GM21825 (cell line): ENCODE measurements at regions not wholly inside any gene's neighbourhood (a gene's known extent, or its start where the extent isn't known, plus 50 kb on each side); places are given as distances from the start of the nearest gene placed in this dataset.

Experiments used
- ATAC-seq: cut with Tn5 transposase; IDR thresholded peaks from one replicate; pipeline ENCODE4 v1.9.1; 2021; ENCODE audit warnings: mild to moderate bottlenecking, moderate library complexity; ENCODE audit not compliant: unreplicated experiment

DNA sequence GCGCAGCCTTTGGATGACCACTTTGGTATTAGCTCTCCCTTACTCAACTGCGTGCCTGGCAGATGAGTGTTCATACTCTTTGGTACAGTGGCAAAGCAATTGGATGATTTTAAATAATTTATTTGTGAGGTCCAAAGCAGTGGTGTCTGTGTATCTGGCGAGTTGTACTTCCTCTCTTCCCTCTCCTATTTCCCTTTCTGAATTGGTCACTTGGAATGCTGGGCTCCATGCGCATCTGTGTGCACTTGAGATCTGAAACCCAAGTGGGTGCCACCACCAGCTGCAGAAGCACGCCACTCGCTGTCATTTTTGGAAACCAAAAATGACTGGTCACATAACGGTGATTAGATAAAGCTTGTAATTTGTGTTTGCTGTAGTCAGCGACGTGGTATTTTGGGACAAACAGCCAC lies 386.0 kb upstream of the KLF4 start:
- peak; percentile 49 for ATAC-seq

- ATAC-seq, result peak; percentile 73
Measured at GRCh38 chr9:107874591-107875369, 385.2 kb upstream of the KLF4 start.

- ATAC-seq, result peak; percentile 36
Measured at GRCh38 chr9:107874137-107874536, 384.6 kb upstream of the KLF4 start.

DNA sequence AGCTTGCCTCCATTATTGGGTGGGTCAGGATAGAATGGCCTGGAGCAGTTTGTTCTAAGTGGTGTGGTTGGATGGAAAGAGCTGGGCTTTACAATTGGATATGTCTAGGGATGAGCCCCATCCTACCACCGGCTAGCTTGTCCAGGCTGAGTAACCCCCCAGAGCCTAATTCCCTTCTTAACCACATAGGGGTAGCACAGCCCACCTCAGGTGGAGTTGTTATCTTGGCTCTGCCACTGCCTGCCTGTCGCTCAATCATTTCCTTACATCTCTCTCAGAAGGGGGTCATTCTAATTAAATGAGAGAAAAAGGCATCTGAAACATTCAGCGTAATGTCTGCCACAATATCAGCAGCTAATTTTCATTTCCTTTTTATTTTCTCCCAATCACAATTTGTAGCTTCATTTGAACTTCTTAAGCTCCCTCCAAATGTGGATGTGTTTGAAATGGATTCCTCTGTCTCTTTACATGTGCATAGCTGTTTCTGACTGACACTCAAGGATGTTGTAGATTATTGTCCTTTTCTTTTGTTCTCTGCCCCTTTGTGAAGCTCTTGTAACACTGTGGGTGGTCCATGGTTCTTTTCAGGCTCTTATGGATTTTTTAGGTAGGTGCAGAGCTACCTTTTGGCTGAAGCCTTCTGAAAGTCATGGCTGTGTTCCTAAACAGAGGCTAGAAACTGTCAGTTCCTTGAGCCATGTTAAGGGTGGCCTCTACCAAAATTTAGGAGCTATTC lies 383.1 kb upstream of the KLF4 start:
- ATAC-seq, result no peak

- ATAC-seq, result no peak
Measured at GRCh38 chr9:107870927-107871680, 381.5 kb upstream of the KLF4 start.

DNA sequence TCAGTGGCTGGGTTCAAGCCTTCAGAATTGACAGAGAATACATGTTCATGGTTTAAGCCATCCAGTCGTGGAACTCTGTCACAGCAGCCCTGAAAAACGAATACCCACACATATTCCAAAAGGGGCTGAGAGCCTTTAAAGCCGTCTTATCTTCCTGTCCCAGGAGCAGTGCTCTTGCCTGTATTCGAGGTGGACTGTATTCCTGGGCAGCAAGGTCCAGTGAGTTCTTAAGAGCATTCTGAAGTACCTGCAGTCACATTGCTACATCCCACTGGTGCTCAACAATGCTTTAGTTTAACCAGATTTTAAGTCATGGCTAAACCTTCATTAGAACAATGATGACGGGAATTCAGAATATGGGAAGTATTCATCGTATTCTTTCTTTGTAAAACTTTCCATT lies 380.7 kb upstream of the KLF4 start:
- no peak for ATAC-seq

GRCh38 chr9:107869111-107869510 lies 379.5 kb upstream of the KLF4 start:
- ATAC-seq, result no peak

DNA sequence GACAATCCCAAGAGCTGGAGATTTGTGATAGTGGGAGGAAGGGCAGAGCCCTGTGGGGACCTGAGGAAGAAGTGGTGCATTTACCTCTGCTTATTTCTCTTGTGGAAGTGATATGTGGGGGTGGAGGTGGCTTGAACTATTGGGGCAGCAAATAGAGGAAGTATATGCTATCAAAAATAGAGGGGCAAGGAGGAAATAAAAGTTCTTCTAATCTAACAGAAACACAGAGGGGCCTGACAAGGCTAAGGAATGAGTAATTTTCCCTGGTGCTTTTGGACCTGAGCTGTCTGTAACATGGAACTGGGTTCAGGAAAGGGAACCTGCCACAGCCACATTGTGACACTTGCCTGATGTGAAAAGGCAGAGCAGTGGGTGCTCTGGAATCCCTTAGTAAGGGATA lies 378.6 kb upstream of the KLF4 start:
- ATAC-seq, result no peak

DNA sequence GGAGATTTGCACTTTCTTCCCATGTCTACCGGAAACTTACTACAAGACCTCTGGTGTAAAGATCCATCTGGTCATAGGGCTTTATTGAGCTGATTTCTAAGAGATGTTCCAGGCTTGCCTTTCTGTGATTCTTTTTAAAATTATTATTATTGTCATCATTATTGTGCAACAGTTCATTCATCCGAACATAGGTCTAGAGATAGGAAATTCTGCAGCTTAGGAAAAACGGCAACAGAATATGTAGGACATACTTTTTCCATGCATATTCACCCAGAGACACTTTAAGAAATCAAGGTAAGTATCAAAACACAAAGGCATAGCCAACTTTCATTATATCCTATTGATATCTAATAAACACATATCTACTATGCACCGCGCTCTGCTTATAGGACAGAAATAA lies 378.2 kb upstream of the KLF4 start:
- no peak for ATAC-seq

- ATAC-seq, result no peak
Measured at GRCh38 chr9:107866711-107867311, 377.2 kb upstream of the KLF4 start.

GRCh38 chr9:107863396-107863795 lies 373.8 kb upstream of the KLF4 start:
- no peak for ATAC-seq

DNA sequence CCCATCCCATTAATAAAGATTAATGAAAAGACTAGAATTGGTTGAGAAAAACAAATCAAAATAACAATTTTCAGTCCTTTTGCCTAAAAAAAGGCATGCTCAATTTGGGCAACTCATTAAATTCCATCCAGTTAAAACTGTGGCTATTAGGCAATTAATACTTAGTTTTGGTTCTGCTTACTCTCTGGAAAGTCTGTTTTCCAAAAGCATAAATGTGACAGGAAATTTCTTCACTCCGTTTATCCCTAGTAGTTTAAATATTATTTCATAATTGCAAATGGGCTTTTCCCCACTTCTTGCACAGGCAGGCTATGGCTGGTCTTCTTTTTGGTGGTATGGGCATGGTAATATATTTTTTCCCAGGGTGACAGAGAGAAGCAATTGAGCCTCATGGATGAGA lies 373.3 kb upstream of the KLF4 start:
- no peak for ATAC-seq

- no peak for ATAC-seq
Measured at GRCh38 chr9:107862323-107862722, 372.8 kb upstream of the KLF4 start.

DNA sequence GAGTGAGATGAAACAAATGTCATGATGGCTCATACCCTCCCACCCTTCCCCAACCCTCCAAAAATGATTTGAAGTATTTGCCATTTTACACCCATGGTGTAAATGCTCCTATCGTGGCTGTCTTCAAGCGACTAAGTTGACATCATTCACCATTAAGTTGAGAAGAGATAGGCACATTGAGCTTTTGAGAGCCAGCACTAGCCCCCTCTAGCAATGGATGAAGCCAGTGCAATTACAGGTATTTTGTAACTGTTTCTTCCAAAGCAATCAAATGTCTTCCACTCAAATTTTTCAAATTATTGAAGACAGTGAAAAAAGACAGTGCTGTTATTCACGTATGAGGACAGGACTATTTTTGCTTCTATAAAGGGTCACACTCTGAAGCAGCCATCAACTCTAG lies 371.5 kb upstream of the KLF4 start:
- ATAC-seq, result no peak

- ATAC-seq, result no peak
Measured at GRCh38 chr9:107858260-107858659, 368.7 kb upstream of the KLF4 start.

GRCh38 chr9:107856633-107857032 lies 367.1 kb upstream of the KLF4 start:
- no peak for ATAC-seq

- ATAC-seq, result no peak
Measured at GRCh38 chr9:107855164-107855563, 365.6 kb upstream of the KLF4 start.

- no peak for ATAC-seq
Measured at GRCh38 chr9:107853461-107853860, 363.9 kb upstream of the KLF4 start.

DNA sequence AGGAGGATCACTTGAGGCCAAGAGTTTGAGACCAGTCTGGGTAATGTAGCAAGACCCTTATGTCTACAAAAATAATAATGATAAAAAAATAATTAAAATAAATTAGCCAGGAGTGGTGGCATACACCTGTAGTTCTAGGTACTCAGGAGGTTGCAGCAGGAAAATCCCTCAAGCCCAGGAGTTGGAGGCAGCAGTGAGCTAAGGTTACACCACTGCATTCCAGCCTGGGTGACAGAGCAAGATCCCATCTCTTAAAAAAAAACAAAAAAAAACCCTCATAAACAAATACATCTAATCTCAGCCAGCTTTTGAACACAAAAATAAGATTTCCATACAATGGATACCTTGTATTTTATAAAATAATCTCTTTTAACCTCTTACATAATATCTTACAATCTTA lies 363.3 kb upstream of the KLF4 start:
- ATAC-seq, result no peak

DNA sequence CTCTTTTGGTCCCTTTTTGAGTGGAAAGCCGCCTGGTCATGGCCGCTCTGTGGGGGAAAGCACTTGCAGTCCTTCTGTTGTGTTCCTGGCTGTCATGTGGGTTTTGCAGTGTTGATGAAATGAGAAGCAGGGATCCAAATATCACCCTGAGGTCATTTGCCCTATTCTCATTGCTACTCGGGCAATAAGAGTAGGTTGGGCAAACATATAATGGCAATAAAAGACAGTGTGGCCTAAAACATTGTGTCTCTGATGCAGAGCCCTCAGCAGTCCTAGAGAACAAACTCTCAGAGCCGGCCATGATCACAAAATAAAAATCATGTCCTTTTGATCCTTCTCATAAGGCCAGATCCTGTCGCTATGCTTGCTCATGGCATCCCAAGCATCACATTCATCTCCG lies 361.1 kb upstream of the KLF4 start:
- ATAC-seq, result no peak
